Coronary artery (tissue), 2 donors: ENCODE measurements at regions not wholly inside any gene's neighbourhood (a gene's known extent, or its start where the extent isn't known, plus 50 kb on each side); places are given as distances from the start of the nearest gene placed in this dataset.
"Not testable (repeated sequence)": the region's sequence is repeated elsewhere in the genome, so short reads cannot be mapped to it uniquely, and the experiment has no call there.

ENCODE experiments used
- DNase-seq: peaks from one replicate; pipeline ENCODE4 v3.0.0-alpha.2; 2017; ENCODE audit warnings: low spot score
- H3K27ac ChIP-seq, 2 donors: fragments of 200-600 bp; sonication (generic); one replicate each; pipeline ENCODE4 v1.5.1; 2016 to 2019
- H3K4me3 ChIP-seq: fragments of 200-600 bp; sonication (generic); 2 replicates; pipeline ENCODE4 v1.5.1; 2016; ENCODE audit warnings: mild to moderate bottlenecking, moderate library complexity
- TF ChIP-seq, protein P1 (sequence below): fragments of 200-600 bp; sonication (generic); IDR thresholded peaks from one replicate; pipeline ENCODE4 v1.5.1; 2019; ENCODE audit warnings: antibody characterized with exemption

DNA sequence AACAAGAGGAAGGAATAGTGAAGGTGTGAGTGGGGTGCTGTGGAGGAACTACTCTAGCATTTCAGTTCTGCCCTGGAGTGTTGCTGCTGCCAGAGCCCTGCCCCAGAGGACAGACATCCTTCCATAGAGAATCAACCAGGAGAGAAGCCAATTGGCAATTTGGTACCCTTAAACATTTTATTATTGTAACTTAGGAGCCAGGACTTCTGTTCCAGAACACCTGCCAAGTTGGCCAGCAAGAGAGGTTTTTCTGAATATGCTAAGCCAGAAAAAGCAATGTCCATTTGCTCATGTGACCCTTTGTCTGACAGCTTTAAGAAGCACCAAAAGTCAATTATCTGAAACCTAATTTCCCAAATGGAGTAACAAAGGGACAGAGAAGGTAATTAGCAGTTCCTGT, 264.9 kb downstream of the MEX3B start:
- Histone ChIP-seq H3K4me3 (no peak overlapping the region), H3K27ac (no peak overlapping the region)
- TF ChIP-seq, protein P1, sequence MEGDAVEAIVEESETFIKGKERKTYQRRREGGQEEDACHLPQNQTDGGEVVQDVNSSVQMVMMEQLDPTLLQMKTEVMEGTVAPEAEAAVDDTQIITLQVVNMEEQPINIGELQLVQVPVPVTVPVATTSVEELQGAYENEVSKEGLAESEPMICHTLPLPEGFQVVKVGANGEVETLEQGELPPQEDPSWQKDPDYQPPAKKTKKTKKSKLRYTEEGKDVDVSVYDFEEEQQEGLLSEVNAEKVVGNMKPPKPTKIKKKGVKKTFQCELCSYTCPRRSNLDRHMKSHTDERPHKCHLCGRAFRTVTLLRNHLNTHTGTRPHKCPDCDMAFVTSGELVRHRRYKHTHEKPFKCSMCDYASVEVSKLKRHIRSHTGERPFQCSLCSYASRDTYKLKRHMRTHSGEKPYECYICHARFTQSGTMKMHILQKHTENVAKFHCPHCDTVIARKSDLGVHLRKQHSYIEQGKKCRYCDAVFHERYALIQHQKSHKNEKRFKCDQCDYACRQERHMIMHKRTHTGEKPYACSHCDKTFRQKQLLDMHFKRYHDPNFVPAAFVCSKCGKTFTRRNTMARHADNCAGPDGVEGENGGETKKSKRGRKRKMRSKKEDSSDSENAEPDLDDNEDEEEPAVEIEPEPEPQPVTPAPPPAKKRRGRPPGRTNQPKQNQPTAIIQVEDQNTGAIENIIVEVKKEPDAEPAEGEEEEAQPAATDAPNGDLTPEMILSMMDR: no peak
- DNase-seq: no peak

DNA sequence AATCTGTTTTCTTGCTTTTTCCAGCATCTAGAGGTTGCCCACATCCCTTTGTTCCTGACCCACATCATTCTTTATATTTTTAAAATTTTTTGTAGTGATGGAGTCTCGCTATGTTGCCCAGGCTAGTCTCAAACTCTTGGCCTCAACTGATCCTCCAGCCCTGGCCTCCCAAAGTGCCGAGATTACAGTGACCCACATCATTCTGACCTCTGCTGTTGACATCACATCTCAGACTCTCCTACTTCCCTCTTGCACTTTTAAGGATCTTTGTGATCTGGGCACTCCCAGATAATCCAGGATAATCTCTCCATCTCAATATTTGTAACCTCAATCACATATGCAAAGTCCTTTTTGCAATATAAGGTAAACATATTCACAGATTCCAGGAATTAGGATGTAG, 266.6 kb downstream of the MEX3B start:
- H3K4me3 ChIP-seq: no peak overlapping the region
- H3K27ac ChIP-seq: no peak overlapping the region
- TF ChIP-seq, protein P1: no peak
- no peak for DNase-seq

DNA sequence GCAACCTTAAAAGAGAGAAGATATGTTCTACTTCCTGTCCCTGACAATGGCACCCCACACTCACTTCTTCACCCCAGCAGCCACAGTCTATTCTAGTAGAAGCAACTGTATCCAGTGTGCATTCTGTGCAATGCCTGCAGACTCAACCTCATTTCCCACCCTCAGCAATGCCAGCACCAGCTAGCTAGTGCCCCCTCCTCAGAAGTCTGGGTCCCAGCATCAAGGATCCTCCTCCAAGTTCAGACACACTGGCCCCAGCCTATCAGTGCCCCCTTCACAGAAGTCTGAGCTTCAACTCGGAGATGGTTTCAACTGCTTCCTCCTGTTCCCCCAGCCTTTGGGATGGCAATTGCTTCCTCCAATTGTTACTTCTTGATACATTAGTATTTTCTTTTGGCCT, 268.3 kb downstream of the MEX3B start:
- TF ChIP-seq, protein P1: no peak
- Histone ChIP-seq H3K4me3 (no peak overlapping the region), H3K27ac (no peak overlapping the region)
- no peak for DNase-seq

DNA sequence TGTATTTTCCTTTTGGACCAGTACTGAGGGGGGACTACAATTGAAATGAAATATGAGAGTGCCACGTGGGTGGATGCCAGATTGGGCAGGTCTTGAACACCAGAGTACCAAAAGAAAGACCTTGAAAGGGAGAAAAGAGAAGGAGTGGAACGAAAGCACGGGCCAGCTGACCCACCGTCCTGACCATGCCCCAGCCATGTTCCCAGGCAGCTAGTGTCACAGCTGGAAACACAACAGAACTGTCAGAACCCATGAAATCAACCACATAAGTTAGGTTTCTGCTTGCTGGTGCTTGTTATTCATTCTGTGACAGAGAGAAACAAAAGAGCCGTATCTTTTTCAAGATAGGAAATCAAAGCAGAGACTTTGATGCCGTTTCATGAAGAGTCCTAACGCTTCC, 268.8 kb downstream of the MEX3B start:
- H3K4me3 ChIP-seq: no peak overlapping the region
- no peak overlapping the region for H3K27ac ChIP-seq
- DNase-seq: no peak
- TF ChIP-seq, protein P1: no peak

DNA sequence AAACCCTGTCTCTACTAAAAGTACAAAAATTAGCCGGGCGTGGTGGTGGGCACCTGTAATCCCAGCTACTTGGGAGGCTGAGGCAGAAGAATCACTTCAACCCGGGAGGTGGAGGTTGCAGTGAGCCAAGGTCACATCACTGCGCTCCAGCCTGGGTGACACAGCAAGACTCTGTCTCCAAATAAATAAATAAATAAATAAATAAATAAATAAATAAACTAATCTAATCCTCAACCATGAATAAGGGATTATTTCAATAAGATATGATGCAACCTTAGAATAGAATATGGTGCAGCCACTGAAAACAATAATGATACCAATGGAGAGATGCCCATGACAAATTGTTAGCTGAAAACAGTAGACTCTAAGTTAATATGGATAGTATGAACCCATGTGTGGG, 270.0 kb downstream of the MEX3B start:
- not testable (repeated sequence) for H3K27ac ChIP-seq, DNase-seq, H3K4me3 ChIP-seq

DNA sequence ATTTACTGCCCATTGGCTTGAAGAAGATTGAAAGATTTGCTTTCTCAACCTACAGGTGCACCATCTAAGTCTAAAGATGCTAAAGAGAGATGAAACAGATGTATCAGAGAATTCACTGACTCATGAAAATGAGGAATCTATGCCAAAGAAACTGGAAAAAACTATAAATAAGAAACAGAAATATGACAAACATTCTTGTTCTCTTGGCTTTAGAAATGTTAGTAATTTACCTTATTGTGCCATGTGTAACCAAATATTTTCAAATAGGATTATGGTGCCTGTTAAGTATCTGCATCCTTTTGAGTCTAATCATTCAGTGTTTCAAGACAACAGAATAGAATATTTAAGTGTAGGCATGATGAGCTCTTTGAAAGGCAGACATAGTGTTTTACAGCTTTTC, 271.5 kb downstream of the MEX3B start:
- TF ChIP-seq, protein P1: no peak
- DNase-seq: no peak
- H3K27ac ChIP-seq: no peak overlapping the region
- H3K4me3 ChIP-seq: no peak overlapping the region

DNA sequence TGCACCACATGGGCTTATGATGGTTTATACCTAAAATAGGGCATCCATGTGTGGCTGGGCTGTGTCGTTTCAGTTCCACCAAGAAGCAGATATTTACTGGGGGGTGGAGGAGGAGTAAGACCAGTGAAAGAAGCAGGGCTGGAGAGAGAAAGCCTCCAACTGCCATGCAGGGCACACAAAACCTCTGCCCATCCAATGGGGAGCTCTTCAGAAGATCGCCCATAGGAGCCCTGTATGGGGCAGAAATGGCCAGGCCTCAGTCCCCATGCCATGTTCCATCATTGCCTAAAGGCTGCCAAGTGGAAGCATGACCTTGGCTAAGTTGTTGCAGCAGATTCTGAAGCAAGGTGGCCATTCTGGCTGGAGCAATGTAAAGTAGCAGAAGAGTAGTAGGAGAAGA, 277.0 kb downstream of the MEX3B start:
- TF ChIP-seq, protein P1: no peak
- Histone ChIP-seq H3K27ac (no peak overlapping the region), H3K4me3 (no peak overlapping the region)
- DNase-seq: no peak
